GM12875 (cell line): ENCODE measurements at regions not wholly inside any gene's neighbourhood (a gene's known extent, or its start where the extent isn't known, plus 50 kb on each side); places are given as distances from the start of the nearest gene placed in this dataset.

Experiments used
- H3K4me3 ChIP-seq: one replicate; pipeline ENCODE4 v1.5.1; 2011; ENCODE audit warnings: low read depth, low read length, control low read depth
- CTCF ChIP-seq: IDR thresholded peaks from 2 replicates; pipeline ENCODE4 v1.5.1; 2011; ENCODE audit warnings: low read depth, mild to moderate bottlenecking, control low read depth, inconsistent platforms, low read length, moderate library complexity, borderline replicate concordance; ENCODE audit not compliant: insufficient read depth

GRCh38 chr6:153677522-153677921 lies 361.5 kb upstream of the OPRM1 start:
- TF ChIP-seq CTCF, result no peak
- H3K4me3 ChIP-seq, result no peak overlapping the region

- TF ChIP-seq CTCF, result no peak
- H3K4me3 ChIP-seq, result no peak overlapping the region
Measured at GRCh38 chr6:153673750-153674149, 365.3 kb upstream of the OPRM1 start.

- TF ChIP-seq CTCF, result no peak
- H3K4me3 ChIP-seq, result no peak overlapping the region
Measured at GRCh38 chr6:153673225-153673624, 365.8 kb upstream of the OPRM1 start.

- no peak for TF ChIP-seq CTCF
- no peak overlapping the region for H3K4me3 ChIP-seq
Measured at GRCh38 chr6:153670403-153671026, 368.5 kb upstream of the OPRM1 start.

- TF ChIP-seq CTCF, result no peak
Measured at GRCh38 chr6:153668758-153669157, 370.3 kb upstream of the OPRM1 start.

GRCh38 chr6:153662982-153663381 lies 376.1 kb upstream of the OPRM1 start:
- no peak for TF ChIP-seq CTCF
- H3K4me3 ChIP-seq, result no peak overlapping the region

More at GRCh38 chr6:153668758-153669157, 370.3 kb upstream of the OPRM1 start:
- no peak overlapping the region for H3K4me3 ChIP-seq

- no peak overlapping the region for H3K4me3 ChIP-seq
- no peak for TF ChIP-seq CTCF
Measured at GRCh38 chr6:153645326-153645725, 393.7 kb upstream of the OPRM1 start.
